ENCODE measurements at regions not wholly inside any gene's neighbourhood (a gene's known extent, or its start where the extent isn't known, plus 50 kb on each side); places are given as distances from the start of the nearest gene placed in this dataset.

GRCh38 chr14:85415015-85415712 is 114.8 kb upstream of the FLRT2 start:
- Mint-ChIP-seq H3K4me3 (no peak overlapping the region), H3K27me3 (ENCODE audit: low read depth) (no peaks in the 10 kb centered on the region), H3K4me1 (no peaks in the 10 kb centered on the region), H3K9me3 (no peaks in the 10 kb centered on the region), H3K36me3 (no peaks in the 10 kb centered on the region), H3K27ac (no peak overlapping the region)
- ChIA-PET POLR2A (no interaction called here), CTCF (no interaction called here)
- peak; percentile 93 for ATAC-seq
- peak; percentile 22 for DNase-seq (ENCODE audit: low spot score)
- TF ChIP-seq ZNF219 (CRISPR knock-in tag; IDR thresholded peaks at IDR 0.05; ENCODE audit: borderline replicate concordance) (no peak), E2F5 (CRISPR knock-in tag; IDR thresholded peaks at IDR 0.05) (no peak), USF2 (CRISPR knock-in tag; IDR thresholded peaks at IDR 0.05) (no peak), AR (CRISPR knock-in tag; IDR thresholded peaks at IDR 0.05) (no peak), ZNF671 (CRISPR knock-in tag; IDR thresholded peaks at IDR 0.05) (no peak), IRF2 (CRISPR knock-in tag; IDR thresholded peaks at IDR 0.05; ENCODE audit: borderline replicate concordance, low read depth) (no peak), FOXK1 (CRISPR knock-in tag; IDR thresholded peaks at IDR 0.05) (no peak), ETV6 (CRISPR knock-in tag; IDR thresholded peaks at IDR 0.05) (no peak), TEAD4 (CRISPR knock-in tag; IDR thresholded peaks at IDR 0.05) (no peak), RELA (CRISPR knock-in tag; IDR thresholded peaks at IDR 0.05; ENCODE audit: borderline replicate concordance) (no peak), HMGA2 (CRISPR knock-in tag; IDR thresholded peaks at IDR 0.05) (no peak), PREB (CRISPR knock-in tag; IDR thresholded peaks at IDR 0.05; ENCODE audit: borderline replicate concordance) (no peak), ZNF396 (CRISPR knock-in tag; IDR thresholded peaks at IDR 0.05; ENCODE audit: borderline replicate concordance) (no peak), CREB1 (CRISPR knock-in tag; IDR thresholded peaks at IDR 0.05) (no peak), ZNF138 (CRISPR knock-in tag; conservative IDR thresholded peaks at IDR 0.05) (no peak)
- TF ChIP-seq, protein P1, sequence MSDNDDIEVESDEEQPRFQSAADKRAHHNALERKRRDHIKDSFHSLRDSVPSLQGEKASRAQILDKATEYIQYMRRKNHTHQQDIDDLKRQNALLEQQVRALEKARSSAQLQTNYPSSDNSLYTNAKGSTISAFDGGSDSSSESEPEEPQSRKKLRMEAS (CRISPR knock-in tag; IDR thresholded peaks at IDR 0.05), result no peak
- TF ChIP-seq, protein P2, sequence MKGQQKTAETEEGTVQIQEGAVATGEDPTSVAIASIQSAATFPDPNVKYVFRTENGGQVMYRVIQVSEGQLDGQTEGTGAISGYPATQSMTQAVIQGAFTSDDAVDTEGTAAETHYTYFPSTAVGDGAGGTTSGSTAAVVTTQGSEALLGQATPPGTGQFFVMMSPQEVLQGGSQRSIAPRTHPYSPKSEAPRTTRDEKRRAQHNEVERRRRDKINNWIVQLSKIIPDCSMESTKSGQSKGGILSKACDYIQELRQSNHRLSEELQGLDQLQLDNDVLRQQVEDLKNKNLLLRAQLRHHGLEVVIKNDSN (CRISPR knock-in tag; IDR thresholded peaks at IDR 0.05), result no peak
- TF ChIP-seq, protein P3, sequence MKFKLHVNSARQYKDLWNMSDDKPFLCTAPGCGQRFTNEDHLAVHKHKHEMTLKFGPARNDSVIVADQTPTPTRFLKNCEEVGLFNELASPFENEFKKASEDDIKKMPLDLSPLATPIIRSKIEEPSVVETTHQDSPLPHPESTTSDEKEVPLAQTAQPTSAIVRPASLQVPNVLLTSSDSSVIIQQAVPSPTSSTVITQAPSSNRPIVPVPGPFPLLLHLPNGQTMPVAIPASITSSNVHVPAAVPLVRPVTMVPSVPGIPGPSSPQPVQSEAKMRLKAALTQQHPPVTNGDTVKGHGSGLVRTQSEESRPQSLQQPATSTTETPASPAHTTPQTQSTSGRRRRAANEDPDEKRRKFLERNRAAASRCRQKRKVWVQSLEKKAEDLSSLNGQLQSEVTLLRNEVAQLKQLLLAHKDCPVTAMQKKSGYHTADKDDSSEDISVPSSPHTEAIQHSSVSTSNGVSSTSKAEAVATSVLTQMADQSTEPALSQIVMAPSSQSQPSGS (CRISPR knock-in tag; IDR thresholded peaks at IDR 0.05; ENCODE audit: borderline replicate concordance, low read depth), result no peak
- TF ChIP-seq, protein P4, sequence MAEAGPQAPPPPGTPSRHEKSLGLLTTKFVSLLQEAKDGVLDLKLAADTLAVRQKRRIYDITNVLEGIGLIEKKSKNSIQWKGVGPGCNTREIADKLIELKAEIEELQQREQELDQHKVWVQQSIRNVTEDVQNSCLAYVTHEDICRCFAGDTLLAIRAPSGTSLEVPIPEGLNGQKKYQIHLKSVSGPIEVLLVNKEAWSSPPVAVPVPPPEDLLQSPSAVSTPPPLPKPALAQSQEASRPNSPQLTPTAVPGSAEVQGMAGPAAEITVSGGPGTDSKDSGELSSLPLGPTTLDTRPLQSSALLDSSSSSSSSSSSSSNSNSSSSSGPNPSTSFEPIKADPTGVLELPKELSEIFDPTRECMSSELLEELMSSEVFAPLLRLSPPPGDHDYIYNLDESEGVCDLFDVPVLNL (CRISPR knock-in tag; IDR thresholded peaks at IDR 0.05; ENCODE audit: borderline replicate concordance, low read depth), result no peak

Measured in WTC11 (cell line).